ENCODE measurements at regions not wholly inside any gene's neighbourhood (a gene's known extent, or its start where the extent isn't known, plus 50 kb on each side); places are given as distances from the start of the nearest gene placed in this dataset.

GRCh38 chr3:137468446-137468845 lies 295.7 kb upstream of the SOX14 start:
- TF ChIP-seq CTCF (IDR thresholded peaks at IDR 0.05), result no peak
- TF ChIP-seq POLR2A (IDR thresholded peaks at IDR 0.05), result no peak
